ENCODE measurements at regions not wholly inside any gene's neighbourhood (a gene's known extent, or its start where the extent isn't known, plus 50 kb on each side); places are given as distances from the start of the nearest gene placed in this dataset.

- Histone ChIP-seq H3K36me3 (ENCODE audit: insufficient read depth, low read length) (no peaks in the 10 kb centered on the region), H3F3A (ENCODE audit: insufficient read depth, low read length) (no peaks in the 10 kb centered on the region), H3K4me2 (ENCODE audit: low read length) (no peak overlapping the region), H3K4me3 (ENCODE audit: low read depth, low read length, poor library complexity, severe bottlenecking) (no peak overlapping the region), H3K9me2 (ENCODE audit: low read depth, low read length) (no peaks in the 10 kb centered on the region), H4K20me1 (ENCODE audit: insufficient read depth, low read length) (no peaks in the 10 kb centered on the region), H3K27me3 (ENCODE audit: insufficient read depth, low read length) (no peaks in the 10 kb centered on the region), H3K9me3 (ENCODE audit: low read length) (no peaks in the 10 kb centered on the region), H3K4me1 (ENCODE audit: insufficient read depth, low read length, severe bottlenecking) (no peaks in the 10 kb centered on the region), H3K9ac (ENCODE audit: low read length) (no peak overlapping the region), H2AFZ (ENCODE audit: low read length) (no peak overlapping the region), H3K27ac (ENCODE audit: low read depth, low read length, poor library complexity, severe bottlenecking) (no peak overlapping the region), H3K79me2 (ENCODE audit: insufficient read depth, low read length) (no peaks in the 10 kb centered on the region)
- TF ChIP-seq CTCF (IDR thresholded peaks at IDR 0.05; ENCODE audit: low read length): no peak
- TF ChIP-seq EZH2 (IDR thresholded peaks at IDR 0.05; ENCODE audit: borderline replicate concordance, low read length): no peak
Measured at GRCh38 chr13:105035092-105035491, 1500.4 kb downstream of the EFNB2 start.

GRCh38 chr13:105033999-105034398, 1501.5 kb downstream of the EFNB2 start:
- Histone ChIP-seq H3K36me3 (ENCODE audit: insufficient read depth, low read length) (no peaks in the 10 kb centered on the region), H3K9me3 (ENCODE audit: low read length) (no peaks in the 10 kb centered on the region), H3K4me3 (ENCODE audit: low read depth, low read length, poor library complexity, severe bottlenecking) (no peak overlapping the region), H3K9ac (ENCODE audit: low read length) (no peak overlapping the region), H3F3A (ENCODE audit: insufficient read depth, low read length) (no peaks in the 10 kb centered on the region), H2AFZ (ENCODE audit: low read length) (no peak overlapping the region), H3K4me1 (ENCODE audit: insufficient read depth, low read length, severe bottlenecking) (no peaks in the 10 kb centered on the region), H4K20me1 (ENCODE audit: insufficient read depth, low read length) (no peaks in the 10 kb centered on the region), H3K4me2 (ENCODE audit: low read length) (no peak overlapping the region), H3K9me2 (ENCODE audit: low read depth, low read length) (no peaks in the 10 kb centered on the region), H3K27me3 (ENCODE audit: insufficient read depth, low read length) (no peaks in the 10 kb centered on the region), H3K27ac (ENCODE audit: low read depth, low read length, poor library complexity, severe bottlenecking) (no peak overlapping the region), H3K79me2 (ENCODE audit: insufficient read depth, low read length) (no peaks in the 10 kb centered on the region)
- TF ChIP-seq CTCF (IDR thresholded peaks at IDR 0.05; ENCODE audit: low read length) (no peak), EZH2 (IDR thresholded peaks at IDR 0.05; ENCODE audit: borderline replicate concordance, low read length) (no peak)

- Histone ChIP-seq H3K27me3 (ENCODE audit: insufficient read depth, low read length) (no peaks in the 10 kb centered on the region), H4K20me1 (ENCODE audit: insufficient read depth, low read length) (no peaks in the 10 kb centered on the region), H3K9me2 (ENCODE audit: low read depth, low read length) (no peaks in the 10 kb centered on the region), H3K36me3 (ENCODE audit: insufficient read depth, low read length) (no peaks in the 10 kb centered on the region), H3K4me1 (ENCODE audit: insufficient read depth, low read length, severe bottlenecking) (no peaks in the 10 kb centered on the region), H3K9me3 (ENCODE audit: low read length) (no peaks in the 10 kb centered on the region), H3K4me3 (ENCODE audit: low read depth, low read length, poor library complexity, severe bottlenecking) (no peak overlapping the region), H3K27ac (ENCODE audit: low read depth, low read length, poor library complexity, severe bottlenecking) (no peak overlapping the region), H3K4me2 (ENCODE audit: low read length) (no peak overlapping the region), H3K79me2 (ENCODE audit: insufficient read depth, low read length) (no peaks in the 10 kb centered on the region), H3K9ac (ENCODE audit: low read length) (no peak overlapping the region), H3F3A (ENCODE audit: insufficient read depth, low read length) (no peaks in the 10 kb centered on the region), H2AFZ (ENCODE audit: low read length) (no peak overlapping the region)
- no peak for TF ChIP-seq EZH2 (IDR thresholded peaks at IDR 0.05; ENCODE audit: borderline replicate concordance, low read length)
- no peak for TF ChIP-seq CTCF (IDR thresholded peaks at IDR 0.05; ENCODE audit: low read length)
Measured at GRCh38 chr13:105031306-105031705, 1504.2 kb downstream of the EFNB2 start.
